Sigmoid colon (tissue), 6 donors: ENCODE measurements at regions not wholly inside any gene's neighbourhood (a gene's known extent, or its start where the extent isn't known, plus 50 kb on each side); places are given as distances from the start of the nearest gene placed in this dataset.

Source experiments
- DNase-seq: peaks from one replicate; pipeline ENCODE4 v3.0.0-alpha.2; 2019
- H3K27ac ChIP-seq, 4 donors: fragments of 200-600 bp; sonication (generic); one replicate each; pipeline ENCODE4 v1.5.1; 2016 to 2019; ENCODE audit warnings: mild to moderate bottlenecking in 1 of 4
- H3K27me3 ChIP-seq, 3 donors: fragments of 200-600 bp; sonication (generic); one replicate each; pipeline ENCODE4 v1.5.1; 2019; ENCODE audit warnings: mild to moderate bottlenecking in 1 of 3
- H3K36me3 ChIP-seq, 4 donors: fragments of 200-600 bp; sonication (generic); one replicate each; pipeline ENCODE4 v1.5.1; 2016 to 2019
- H3K4me1 ChIP-seq, 4 donors: fragments of 200-600 bp; sonication (generic); one replicate each; pipeline ENCODE4 v1.5.1; 2017 to 2019
- H3K4me3 ChIP-seq, 4 donors: fragments of 200-600 bp; sonication (generic); one replicate each; pipeline ENCODE4 v1.5.1; 2017 to 2019; ENCODE audit warnings: mild to moderate bottlenecking in 2 of 4, moderate library complexity in 1 of 4
- H3K9me3 ChIP-seq, 4 donors: fragments of 200-600 bp in 3 of 4; sonication (generic) in 3 of 4; one replicate each; pipeline versions ENCODE4 v1.5.1 to v1.6.1; 2013 to 2019
- EP300 ChIP-seq, 4 donors: sonication (generic); formaldehyde crosslinking; IDR thresholded peaks; one replicate each; pipeline ENCODE4 v1.6.1; 2017; ENCODE audit warnings: antibody characterized with exemption in 4 of 4
- POLR2A ChIP-seq, 2 donors: fragments of 450-650 bp; IDR thresholded peaks; one replicate each; pipeline ENCODE4 v1.6.1; 2016; ENCODE audit warnings: antibody characterized with exemption in 2 of 2, mild to moderate bottlenecking in 2 of 2, moderate library complexity in 2 of 2
- POLR2AphosphoS5 ChIP-seq, 4 donors: sonication (generic); formaldehyde crosslinking; IDR thresholded peaks; one replicate each; pipeline ENCODE4 v1.6.1; 2017; ENCODE audit warnings: antibody characterized with exemption in 4 of 4
- WGBS, 2 donors: extraction: QIAGEN DNeasy Blood & Tissue Kit; methylation state at CpG; one replicate each; pipeline ENCODE4 v1.1.7; 2013; 5-methylcytosine and 5-hydroxymethylcytosine counted together
- intact Hi-C: fragments of 100-400 bp; cut with DNase I; formaldehyde crosslinking; loops from one replicate; pipeline ENCODE4 v1.15.1; 2023
- TF ChIP-seq, protein P1 (sequence below), 4 experiments: fragments of 450-650 bp in 3 of 4; fragments of 200-600 bp in 1 of 4; IDR thresholded peaks; one replicate each; pipeline ENCODE4 v1.5.1; 2016 to 2019; ENCODE audit warnings: antibody characterized with exemption in 4 of 4, mild to moderate bottlenecking in 3 of 4, moderate library complexity in 2 of 4
- donor health status: healthy with polysubstance abuse.
- donor health status: healthy.

DNA sequence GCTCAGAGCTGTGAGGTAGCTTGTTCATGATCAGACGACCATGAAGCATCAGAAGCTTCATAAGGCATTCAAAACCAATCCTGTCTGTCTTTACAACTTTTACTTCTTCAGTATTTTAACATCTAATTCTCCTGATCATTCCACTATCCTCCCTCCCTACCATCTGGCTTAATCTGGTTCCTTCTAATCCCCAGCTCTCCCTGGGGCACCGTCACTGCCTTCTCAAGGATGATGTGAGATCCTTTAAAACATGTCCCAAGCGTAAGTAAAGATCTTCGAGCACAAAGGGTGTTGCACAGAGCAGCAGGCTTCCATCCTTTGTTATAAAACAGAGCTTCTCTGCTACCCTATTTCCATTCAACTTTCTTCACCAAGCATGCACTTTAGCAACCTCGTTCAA lies 362.7 kb upstream of the ARRDC4 start:
- no peaks in the 10 kb centered on the region for H3K27me3 ChIP-seq
- no peak for TF ChIP-seq POLR2AphosphoS5 (IDR thresholded peaks at IDR 0.05)
- no peak for TF ChIP-seq POLR2A (IDR thresholded peaks at IDR 0.05)
- TF ChIP-seq, protein P1, sequence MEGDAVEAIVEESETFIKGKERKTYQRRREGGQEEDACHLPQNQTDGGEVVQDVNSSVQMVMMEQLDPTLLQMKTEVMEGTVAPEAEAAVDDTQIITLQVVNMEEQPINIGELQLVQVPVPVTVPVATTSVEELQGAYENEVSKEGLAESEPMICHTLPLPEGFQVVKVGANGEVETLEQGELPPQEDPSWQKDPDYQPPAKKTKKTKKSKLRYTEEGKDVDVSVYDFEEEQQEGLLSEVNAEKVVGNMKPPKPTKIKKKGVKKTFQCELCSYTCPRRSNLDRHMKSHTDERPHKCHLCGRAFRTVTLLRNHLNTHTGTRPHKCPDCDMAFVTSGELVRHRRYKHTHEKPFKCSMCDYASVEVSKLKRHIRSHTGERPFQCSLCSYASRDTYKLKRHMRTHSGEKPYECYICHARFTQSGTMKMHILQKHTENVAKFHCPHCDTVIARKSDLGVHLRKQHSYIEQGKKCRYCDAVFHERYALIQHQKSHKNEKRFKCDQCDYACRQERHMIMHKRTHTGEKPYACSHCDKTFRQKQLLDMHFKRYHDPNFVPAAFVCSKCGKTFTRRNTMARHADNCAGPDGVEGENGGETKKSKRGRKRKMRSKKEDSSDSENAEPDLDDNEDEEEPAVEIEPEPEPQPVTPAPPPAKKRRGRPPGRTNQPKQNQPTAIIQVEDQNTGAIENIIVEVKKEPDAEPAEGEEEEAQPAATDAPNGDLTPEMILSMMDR (IDR thresholded peaks at IDR 0.05), result no peak
- TF ChIP-seq EP300 (IDR thresholded peaks at IDR 0.05), result no peak
- no peak overlapping the region for H3K4me3 ChIP-seq
- H3K36me3 ChIP-seq, result no peaks in the 10 kb centered on the region
- H3K4me1 ChIP-seq, result no peaks in the 10 kb centered on the region
- H3K27ac ChIP-seq, result no peak overlapping the region
- WGBS, 2 donors, result 86 to 88% methylated on average over 5 of the region's 5 CpGs
- intact Hi-C loops, result no loop called here
- DNase-seq, result no peak
- H3K9me3 ChIP-seq, result no peaks in the 10 kb centered on the region

DNA sequence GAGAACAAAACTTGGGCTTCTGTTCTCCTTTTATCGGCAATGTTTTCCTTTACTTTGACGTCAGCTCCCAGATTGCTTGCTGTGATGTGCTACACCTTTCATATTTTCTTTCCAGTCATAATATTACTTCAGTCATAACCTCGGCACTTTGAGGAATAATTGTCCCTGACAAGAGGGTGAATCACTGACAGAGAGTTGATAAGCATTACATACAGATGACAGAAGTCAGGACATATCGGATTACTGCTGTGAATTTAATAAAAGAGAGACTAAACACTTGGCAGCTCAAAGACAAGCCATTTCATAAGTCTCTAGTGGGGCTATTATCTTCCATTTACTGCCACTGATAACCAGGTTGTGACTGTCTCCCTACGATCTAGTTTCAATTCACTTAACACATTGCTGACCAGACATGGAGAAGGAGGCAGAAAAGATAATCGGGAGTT lies 362.1 kb upstream of the ARRDC4 start:
- 65 to 70% methylated on average over 6 of the region's 6 CpGs for WGBS, 2 donors
- TF ChIP-seq POLR2A (IDR thresholded peaks at IDR 0.05) (no peak), EP300 (IDR thresholded peaks at IDR 0.05) (no peak), POLR2AphosphoS5 (IDR thresholded peaks at IDR 0.05) (no peak)
- TF ChIP-seq, protein P1 (IDR thresholded peaks at IDR 0.05), result no peak
- intact Hi-C loops, result no loop called here
- DNase-seq, result no peak
- Histone ChIP-seq H3K4me3 (no peak overlapping the region), H3K27ac (no peak overlapping the region), H3K27me3 (no peaks in the 10 kb centered on the region), H3K36me3 (no peaks in the 10 kb centered on the region), H3K9me3 (no peaks in the 10 kb centered on the region), H3K4me1 (no peaks in the 10 kb centered on the region)

DNA sequence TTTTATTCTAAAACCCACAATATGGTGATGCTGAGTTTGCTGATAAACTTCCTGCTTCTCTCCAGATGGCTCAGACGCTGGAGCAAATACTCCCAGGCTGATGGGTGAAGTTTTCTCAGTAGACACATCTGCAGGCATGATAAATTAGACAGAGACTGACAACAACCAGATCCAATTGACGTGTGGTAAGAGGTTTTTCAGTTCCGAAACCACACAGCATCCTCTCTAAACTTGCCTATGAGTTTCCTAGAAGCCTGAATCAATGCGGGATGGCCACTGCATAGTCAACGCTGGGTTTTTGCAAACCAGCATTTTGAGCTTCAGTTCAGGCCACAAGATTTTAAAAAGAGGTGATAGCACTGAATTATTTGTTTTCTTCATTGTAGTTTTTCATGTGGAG lies 360.3 kb upstream of the ARRDC4 start:
- no peak for DNase-seq
- Histone ChIP-seq H3K4me3 (no peak overlapping the region), H3K36me3 (no peaks in the 10 kb centered on the region), H3K27ac (no peak overlapping the region), H3K9me3 (no peaks in the 10 kb centered on the region), H3K27me3 (no peaks in the 10 kb centered on the region), H3K4me1 (no peaks in the 10 kb centered on the region)
- 74 to 86% methylated on average over 5 of the region's 5 CpGs for WGBS, 2 donors
- TF ChIP-seq POLR2AphosphoS5 (IDR thresholded peaks at IDR 0.05) (no peak), POLR2A (IDR thresholded peaks at IDR 0.05) (no peak), EP300 (IDR thresholded peaks at IDR 0.05) (no peak)
- TF ChIP-seq, protein P1 (IDR thresholded peaks at IDR 0.05), result no peak
- intact Hi-C loops, result no loop called here

DNA sequence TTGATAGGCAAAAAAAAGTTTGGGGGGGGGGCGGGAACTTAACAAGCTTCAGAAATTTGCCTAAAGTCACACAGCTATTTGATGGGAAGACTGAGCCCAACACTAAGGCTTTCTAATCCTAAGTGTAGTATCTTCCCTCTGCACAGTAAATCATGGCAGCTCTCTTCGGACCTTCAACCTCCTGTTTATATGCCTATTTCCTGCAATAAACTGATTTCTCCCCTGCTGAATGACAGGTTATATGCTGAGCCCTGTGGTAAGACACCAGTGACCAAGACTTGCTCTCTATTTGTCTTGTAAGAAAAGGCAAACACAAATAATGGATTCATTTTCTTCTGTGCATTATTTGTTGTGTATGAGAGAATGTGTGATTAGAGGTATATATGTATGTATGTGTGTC lies 355.8 kb upstream of the ARRDC4 start:
- no peaks in the 10 kb centered on the region for H3K36me3 ChIP-seq
- intact Hi-C loops, result no loop called here
- no peak overlapping the region for H3K4me3 ChIP-seq
- DNase-seq, result no peak
- H3K4me1 ChIP-seq, result no peaks in the 10 kb centered on the region
- TF ChIP-seq, protein P1 (IDR thresholded peaks at IDR 0.05), result no peak
- TF ChIP-seq POLR2A (IDR thresholded peaks at IDR 0.05) (no peak), POLR2AphosphoS5 (IDR thresholded peaks at IDR 0.05) (no peak), EP300 (IDR thresholded peaks at IDR 0.05) (no peak)
- 35 to 40% methylated on average over 2 of the region's 2 CpGs for WGBS, 2 donors
- H3K27me3 ChIP-seq, result no peaks in the 10 kb centered on the region
- H3K27ac ChIP-seq, result no peak overlapping the region
- peaks cover 0 to 6% (median 0%) of the 10 kb centered on the region in 4 donors for H3K9me3 ChIP-seq

DNA sequence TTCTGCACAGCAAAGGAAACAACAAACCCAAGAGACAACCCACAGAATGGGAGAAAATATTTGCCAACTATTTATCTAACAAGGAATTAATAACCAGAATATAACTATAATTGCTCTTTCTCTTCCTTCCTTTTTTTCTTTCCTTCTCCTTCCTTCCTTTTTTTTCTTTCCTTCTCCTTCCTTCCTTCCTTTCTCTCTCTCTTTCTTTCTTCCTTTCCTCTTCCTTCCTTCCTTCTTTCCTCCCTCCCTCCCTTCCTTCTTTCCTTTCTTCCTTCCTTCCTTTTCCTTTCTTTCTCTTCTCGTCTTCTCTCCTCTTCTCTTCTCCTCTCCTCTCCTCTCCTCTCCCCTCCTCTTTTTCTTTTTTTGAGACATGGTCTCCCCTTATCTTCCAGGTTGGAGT lies 345.4 kb upstream of the ARRDC4 start:
- 86 to 95% methylated on average over 1 of the region's 1 CpG for WGBS, 2 donors
- Histone ChIP-seq H3K9me3 (peaks cover 0 to 3% (median 1%) of the 10 kb centered on the region in 4 donors), H3K36me3 (no peaks in the 10 kb centered on the region), H3K27me3 (no peaks in the 10 kb centered on the region), H3K4me1 (no peaks in the 10 kb centered on the region), H3K27ac (no peak overlapping the region), H3K4me3 (no peak overlapping the region)
- intact Hi-C loops, result no loop called here
- DNase-seq, result no peak
- TF ChIP-seq, protein P1 (IDR thresholded peaks at IDR 0.05), result no peak
- no peak for TF ChIP-seq POLR2A (IDR thresholded peaks at IDR 0.05)
- no peak for TF ChIP-seq EP300 (IDR thresholded peaks at IDR 0.05)
- no peak for TF ChIP-seq POLR2AphosphoS5 (IDR thresholded peaks at IDR 0.05)
